ENCODE measurements at regions not wholly inside any gene's neighbourhood (a gene's known extent, or its start where the extent isn't known, plus 50 kb on each side); places are given as distances from the start of the nearest gene placed in this dataset.
"Not testable (repeated sequence)": the region's sequence is repeated elsewhere in the genome, so short reads cannot be mapped to it uniquely, and the experiment has no call there.

DNA sequence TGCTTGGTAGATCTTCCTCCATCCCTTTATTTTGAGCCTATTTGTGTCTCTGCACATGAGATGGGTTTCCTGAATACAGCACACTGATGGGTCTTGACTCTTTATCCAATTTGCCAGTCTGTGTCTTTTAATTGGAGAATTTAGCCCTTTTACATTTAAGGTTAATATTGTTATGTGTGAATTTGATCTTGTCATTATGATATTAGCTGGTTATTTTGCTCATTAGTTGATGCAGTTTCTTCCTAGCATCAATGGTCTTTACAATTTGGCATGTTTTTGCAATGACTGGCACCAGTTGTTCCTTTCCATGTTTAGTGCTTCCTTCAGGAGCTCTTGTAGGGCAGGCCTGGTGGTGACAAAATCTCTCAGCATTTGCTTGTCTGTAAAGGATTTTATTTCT, 72.4 kb downstream of the HNRNPD start:
- DNase-seq (ENCODE audit: extremely low read depth in 1 of 2, low read depth in 1 of 2), result not testable (repeated sequence)

DNA sequence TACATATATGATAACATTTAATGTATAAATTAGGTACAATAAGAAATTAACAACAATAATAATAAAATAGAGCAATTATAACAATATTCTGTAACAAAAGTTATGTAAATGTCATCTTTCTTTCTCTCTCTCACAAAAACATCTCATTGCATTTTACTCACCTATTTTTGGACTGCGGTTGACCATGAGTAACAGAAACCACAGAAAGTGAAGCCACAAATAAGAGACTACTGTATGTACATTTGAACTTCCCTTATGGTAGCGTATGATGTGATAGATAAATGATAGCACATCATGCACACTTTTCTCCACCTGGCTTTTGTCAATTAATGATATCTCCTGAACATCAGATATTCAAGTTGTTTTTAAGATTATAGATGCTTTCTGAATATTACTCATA, 80.5 kb downstream of the HNRNPD start:
- DNase-seq (ENCODE audit: extremely low read depth in 1 of 2, low read depth in 1 of 2), result no peak

DNA sequence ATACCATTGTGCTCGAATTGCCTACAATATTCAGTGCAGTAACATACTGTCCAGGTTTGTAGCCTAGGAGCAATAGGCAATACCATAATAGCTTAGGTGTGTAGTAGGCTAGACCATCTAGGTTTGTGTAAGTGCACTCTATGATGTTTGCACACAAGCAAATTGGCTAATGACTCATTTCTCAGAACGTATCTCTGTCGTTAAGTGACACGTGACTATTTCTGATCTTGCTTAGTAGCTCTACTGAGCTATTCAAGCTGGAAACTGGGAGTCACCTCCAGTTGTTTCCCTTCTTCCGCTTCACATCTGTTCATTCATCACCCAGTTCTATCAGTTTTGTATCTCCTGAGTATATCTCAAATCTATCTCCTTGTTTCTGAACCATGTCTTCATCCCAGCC, 86.1 kb downstream of the HNRNPD start:
- DNase-seq (ENCODE audit: extremely low read depth in 1 of 2, low read depth in 1 of 2), result no peak

DNA sequence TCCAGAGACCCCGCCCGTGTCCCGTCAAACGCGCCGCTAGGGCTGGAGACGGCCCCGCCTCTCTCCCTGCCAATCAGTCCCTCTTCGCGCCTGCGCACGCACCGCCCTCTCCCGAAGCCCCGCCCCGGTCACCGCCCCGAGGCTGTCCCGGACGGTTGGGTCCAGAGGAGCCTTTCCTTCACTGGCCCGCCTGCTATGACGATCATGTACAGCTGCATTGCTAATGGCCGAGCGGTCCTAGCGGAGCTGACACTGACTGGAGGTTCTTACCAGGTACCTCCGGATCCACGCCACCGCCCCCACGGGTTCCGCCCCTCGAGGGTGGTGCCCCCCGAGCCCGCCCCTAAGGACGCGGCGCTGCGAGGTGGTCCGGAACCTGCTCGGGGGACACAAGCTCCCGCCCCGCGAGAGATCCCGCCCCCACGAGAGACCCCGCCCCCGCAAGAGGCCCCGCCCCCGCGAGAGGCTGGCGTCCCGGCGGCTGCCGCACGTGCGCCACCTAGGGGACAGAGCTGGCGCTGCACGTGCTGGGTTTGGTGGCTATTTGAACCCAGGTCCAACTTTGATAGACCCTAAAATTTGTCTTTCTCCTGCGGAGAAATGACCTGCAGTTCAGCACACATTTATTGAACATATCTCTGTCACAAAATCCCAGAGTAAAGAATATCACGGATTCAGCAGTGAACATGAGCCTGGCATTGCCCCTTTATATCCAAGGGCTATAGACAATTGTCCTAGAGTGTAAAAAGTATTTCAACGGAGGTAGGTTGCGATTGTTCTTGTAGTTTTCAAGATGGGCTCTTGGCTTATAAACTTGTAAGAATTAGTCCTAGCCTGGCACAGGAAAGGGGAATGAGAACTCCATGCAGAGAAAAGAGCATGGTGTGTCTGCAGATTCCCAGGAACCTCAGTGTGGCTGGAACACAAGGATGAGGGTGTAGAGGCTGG, 88.7 kb downstream of the HNRNPD start:
- DNase-seq (ENCODE audit: extremely low read depth in 1 of 2, low read depth in 1 of 2), result peak; percentile 97 to 99

DNA sequence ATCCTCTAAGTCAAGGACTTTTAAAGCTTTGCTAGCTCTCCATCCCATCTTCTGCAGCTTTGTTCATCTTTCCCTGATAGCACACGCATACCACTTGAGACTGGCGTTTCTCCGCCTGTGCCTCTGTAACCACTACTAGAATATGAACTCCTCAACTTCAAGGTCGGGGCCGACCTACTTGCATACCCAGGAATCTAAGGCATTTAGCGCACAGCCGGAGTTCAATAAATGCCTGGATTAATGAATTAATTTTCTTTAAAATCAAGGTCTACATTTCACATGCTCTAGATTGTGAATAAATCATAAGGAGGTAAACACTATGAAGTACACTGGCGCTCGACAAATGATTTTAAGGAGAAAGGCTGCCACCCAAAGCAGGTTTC, 89.3 kb downstream of the HNRNPD start:
- no peak for DNase-seq (ENCODE audit: extremely low read depth in 1 of 2, low read depth in 1 of 2)

DNA sequence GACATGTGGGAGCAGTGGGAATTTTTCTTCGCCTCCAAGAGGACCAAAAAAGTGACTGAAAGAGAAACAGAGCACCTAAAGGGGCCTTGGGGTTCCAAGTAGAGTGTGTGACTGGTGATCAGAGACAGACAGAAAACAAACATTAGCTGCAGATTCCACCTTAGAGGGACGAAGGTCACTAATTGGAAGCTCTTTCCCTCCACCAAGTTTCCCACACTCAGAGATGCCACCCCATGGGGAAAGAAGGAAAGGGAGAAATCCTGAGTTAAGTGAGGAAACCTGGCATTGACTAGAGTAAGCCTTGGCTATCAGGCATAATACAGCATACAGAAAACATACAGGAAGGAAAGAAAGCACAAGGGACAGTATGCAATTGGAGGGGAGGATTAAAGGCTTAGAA, 90.9 kb downstream of the HNRNPD start:
- no peak for DNase-seq (ENCODE audit: extremely low read depth in 1 of 2, low read depth in 1 of 2)

DNA sequence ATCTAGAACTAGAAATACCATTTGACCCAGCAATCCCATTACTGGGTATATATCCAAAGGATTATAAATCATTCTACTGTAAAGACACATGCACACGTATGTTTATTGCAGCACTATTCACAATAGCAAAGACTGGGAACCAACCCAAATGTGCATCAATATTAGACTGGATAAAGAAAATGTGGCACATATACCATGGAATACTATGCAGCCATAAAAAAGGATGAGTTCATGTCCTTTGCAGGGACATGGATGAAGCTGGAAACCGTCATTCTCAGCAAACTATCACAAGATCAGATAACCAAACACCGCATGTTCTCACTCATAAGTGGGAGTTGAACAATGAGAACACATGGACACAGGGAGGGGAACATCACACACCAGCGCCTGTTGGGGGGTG, 94.2 kb downstream of the HNRNPD start:
- DNase-seq (ENCODE audit: extremely low read depth in 1 of 2, low read depth in 1 of 2), result not testable (repeated sequence)

DNA sequence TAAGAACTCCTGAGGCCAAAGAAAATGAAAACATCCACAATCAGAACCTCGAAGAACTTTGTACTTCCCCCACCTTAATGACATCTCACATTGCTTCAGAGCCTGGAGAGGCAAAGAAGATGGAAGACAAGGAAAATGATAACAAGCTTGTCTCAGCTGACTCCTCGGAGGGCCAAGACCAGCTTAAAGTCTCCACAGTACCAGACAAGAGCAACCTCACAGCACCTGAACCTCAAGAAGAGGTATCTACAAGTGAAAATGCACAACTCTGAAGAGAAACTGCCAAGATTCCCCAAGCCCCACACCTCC, 97.5 kb downstream of the HNRNPD start:
- DNase-seq (ENCODE audit: extremely low read depth in 1 of 2, low read depth in 1 of 2), result no peak

DNA sequence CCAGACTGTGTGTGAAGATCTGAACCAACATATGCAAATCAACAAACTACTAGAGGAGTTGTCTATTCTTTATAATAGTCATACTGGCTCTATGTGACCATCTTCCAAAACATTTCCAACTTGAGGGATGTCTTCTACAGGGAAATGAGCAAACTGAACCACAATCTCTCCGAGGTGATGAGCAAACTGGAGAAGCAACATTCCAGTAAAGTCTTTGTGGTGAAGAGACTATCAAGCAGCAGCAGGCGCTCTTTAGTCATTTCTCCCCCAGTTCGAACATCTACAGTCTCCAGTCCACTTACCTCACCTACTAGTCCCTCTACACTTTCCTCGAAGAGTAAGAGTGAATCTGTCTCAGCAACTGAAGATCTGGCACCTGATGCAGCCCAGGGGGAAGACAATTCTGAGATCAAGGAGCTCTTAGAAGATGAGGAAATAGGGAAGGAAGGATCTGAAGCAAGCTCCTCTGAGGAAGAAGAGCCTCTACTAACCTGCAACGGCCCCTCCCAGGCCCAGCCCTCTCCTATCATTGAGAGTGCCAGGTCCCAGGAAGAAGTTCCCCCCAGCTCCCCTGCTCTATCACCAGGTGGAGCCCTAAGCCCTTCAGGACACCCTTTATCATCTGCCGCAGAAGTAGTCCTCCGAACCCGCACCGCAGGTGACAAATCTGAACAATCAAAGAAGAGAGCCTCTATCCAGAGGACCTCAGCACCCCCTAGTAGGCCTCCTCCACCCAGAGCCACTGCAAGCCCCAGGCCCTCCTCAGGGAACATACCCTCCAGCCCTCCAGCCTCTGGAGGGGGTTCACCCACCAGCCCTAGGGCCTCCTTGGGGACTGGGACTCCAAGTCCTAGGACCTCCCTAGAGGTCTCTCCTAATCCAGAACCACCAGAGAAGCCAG, 98.1 kb downstream of the HNRNPD start:
- DNase-seq (ENCODE audit: extremely low read depth in 1 of 2, low read depth in 1 of 2), result no peak

DNA sequence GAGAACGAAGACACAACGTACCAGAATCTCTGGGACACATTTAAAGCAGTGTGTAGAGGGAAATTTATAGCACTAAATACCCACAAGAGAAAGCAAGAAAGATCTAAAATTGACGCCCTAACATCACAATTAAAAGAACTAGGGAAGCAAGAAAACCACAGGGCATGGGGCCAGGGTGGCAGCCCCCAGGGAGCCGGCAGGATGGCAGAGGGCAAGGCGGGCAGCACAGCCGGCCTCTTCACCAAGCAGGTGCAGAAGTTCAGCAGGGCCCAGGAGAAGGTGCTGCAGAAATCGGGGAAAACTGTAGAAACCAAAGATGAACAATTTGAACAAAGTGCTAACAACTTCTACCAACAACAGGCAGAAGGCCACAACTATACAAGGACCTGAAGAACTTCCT, 99.1 kb downstream of the HNRNPD start:
- DNase-seq (ENCODE audit: extremely low read depth in 1 of 2, low read depth in 1 of 2), result not testable (repeated sequence)

DNA sequence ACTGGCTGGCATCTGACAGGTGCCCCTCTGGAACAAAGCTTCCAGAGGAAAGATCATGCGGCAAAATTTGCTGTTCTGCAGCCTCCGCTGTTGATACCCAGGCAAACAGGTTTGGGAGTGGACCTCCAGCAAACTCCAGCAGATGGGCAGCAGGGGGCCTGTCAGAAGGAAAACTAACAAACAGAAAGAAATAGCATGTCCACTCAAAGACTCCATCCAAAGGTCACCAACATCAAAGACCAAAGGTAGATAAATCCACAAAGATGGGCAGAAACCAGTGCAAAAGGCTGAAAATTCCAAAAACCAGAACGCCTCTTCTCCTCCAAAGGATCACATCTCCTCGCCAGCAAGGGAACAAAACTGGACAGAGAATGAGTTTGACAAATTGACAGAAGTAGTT, 101.3 kb downstream of the HNRNPD start:
- not testable (repeated sequence) for DNase-seq (ENCODE audit: extremely low read depth in 1 of 2, low read depth in 1 of 2)

DNA sequence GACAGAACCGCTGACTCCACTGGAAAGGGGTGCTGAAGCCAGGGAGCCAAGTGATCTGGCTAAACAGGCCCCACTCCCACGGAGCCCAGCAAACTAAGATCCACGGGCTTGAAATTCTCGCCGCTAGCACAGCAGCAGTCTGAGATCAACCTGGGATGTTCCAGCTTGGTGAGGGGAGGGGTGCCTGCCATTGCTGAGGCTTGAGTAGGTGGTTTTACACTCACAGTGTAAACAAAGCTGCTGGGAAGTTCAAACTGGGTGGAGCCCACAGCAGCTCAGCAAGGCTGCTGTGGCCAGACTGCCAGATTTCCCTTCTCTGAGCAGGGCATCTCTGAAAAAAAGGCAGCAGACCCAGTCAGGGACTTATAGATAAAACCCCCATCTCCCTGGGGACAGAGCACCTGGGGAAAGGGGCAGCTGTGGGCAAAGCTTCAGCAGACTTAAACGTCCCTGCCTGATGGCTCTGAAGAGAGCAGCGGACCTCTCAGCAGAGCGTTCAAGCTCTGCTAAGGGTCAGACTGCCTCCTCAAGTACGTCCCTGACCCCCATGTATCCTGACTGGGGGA, 101.8 kb downstream of the HNRNPD start:
- not testable (repeated sequence) for DNase-seq (ENCODE audit: extremely low read depth in 1 of 2, low read depth in 1 of 2)

DNA sequence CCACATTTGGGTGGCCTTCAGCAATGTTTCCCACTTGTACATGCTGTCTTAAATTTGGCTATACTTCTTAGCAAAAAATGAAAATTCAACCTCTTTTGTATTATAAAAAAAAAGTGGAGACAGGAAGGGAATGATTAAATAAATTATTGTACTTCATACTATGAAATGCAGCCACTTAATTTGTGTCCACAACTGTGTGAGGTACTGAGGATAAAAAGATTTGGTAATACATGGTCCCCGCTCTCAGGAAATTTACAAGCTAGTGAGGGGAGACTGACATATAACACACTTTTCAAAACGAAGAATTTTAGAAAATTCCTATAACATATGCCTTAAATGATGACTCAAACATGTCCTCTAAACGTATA, 105.0 kb downstream of the HNRNPD start:
- no peak for DNase-seq (ENCODE audit: extremely low read depth in 1 of 2, low read depth in 1 of 2)

DNA sequence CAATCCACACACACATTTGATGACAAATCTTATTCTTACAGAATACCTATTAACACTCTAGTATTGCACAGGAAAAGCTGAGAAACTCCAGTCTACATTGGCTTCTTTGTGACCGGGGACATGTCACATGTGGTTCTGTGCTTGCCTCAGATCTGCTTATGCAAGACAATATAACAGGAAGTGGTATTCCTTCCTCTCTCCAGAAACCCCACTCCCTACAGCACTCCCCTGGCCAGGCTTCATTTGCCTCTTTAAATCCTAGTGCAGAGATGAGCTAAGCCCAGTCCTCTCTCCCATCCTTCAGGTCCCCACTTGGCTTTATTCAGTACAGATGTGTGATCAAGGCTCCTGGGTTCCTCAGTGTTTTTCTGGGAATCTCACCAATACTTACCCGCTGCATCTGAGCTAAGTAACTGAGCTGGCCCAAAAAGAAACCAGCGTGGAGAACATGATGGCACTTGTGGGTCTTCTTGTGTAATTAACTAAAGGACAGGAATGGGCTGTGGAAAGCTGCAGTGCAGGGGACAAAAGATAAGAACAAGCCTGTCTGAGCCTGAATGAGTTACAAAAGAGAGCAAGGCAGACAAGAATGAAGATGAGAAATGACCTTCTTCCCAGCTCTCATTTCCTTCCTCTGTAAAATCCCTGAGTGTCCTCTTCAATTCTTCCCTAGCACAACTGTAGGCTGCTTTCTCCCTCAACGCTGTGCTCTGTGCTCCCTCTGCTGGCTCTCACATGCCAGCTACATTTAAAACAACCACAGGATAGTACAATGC, 105.6 kb downstream of the HNRNPD start:
- DNase-seq (ENCODE audit: extremely low read depth in 1 of 2, low read depth in 1 of 2), result no peak

DNA sequence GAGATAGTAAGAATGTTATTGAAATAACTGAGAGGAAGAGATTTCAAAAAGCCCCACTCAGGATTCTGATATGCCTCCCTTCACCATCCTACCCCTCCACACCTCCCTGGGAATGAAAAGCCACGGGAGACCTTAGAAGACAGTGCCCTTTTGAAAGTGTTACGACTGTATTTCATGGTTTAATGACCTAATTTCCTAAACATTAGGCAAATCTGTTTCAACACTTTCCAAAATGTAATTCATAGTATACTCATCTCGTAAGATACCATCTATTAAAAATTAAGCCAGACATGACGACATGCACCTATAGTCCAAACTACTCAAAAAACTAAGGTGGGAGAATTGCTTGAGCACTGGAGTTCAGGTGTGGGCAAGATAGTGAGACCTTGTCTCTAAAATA, 106.3 kb downstream of the HNRNPD start:
- DNase-seq (ENCODE audit: extremely low read depth in 1 of 2, low read depth in 1 of 2), result no peak

DNA sequence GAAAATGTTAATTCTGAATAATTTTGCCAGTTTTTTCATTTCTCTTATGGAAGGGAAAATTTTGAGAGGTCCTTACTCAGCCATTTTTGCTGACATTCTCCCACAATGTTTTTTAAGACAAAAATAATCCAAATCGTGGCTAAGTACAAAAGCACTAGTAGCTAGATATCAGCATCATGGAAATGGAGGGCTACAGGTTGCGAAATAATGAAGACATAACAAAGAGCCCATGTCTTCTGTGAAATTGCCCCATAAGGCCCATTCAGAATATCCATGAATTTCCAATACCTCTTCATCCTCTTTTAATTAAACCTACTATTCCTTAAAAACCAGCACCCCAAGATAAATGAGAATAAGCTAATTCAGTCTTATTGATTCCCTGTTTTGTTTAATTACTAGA, 107.4 kb downstream of the HNRNPD start:
- no peak for DNase-seq (ENCODE audit: extremely low read depth in 1 of 2, low read depth in 1 of 2)

DNA sequence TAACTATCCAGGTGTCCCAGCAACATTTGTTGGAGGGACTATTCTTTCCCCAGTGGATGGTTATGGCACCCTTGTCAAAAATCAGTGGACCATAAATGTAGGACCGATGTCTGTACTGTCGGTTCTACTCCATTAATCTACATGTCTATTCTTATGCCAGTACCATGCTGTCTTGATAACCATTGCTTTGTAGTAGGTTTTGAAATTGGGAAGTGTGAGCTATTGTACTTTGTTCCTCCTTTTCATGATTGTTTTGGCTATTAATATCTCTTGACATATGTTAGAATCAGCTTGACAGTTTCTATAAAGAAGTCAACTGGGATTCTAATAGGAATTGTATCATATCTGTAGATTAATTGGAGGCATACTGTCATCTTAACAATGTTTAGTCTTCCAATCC, 112.7 kb downstream of the HNRNPD start:
- DNase-seq (ENCODE audit: extremely low read depth in 1 of 2, low read depth in 1 of 2), result no peak

DNA sequence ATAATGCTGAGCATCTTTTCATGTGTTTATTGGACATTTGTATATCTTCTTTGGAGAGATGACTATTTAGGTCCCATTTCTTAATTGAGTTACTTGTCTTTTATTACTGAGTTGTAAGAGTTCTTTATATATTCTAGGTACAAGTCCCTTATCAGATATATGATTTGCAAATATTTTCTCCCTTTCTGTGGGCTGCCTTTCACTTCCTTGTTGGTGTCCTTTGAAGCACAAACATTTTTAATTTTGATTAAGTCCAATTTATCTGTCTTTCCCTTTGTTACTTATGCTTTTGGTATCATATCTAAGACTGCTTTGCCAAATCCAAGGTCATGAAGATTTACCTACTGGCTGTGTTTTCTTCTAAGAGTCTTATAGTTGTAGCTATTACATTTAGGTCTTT, 113.2 kb downstream of the HNRNPD start:
- DNase-seq (ENCODE audit: extremely low read depth in 1 of 2, low read depth in 1 of 2), result no peak

DNA sequence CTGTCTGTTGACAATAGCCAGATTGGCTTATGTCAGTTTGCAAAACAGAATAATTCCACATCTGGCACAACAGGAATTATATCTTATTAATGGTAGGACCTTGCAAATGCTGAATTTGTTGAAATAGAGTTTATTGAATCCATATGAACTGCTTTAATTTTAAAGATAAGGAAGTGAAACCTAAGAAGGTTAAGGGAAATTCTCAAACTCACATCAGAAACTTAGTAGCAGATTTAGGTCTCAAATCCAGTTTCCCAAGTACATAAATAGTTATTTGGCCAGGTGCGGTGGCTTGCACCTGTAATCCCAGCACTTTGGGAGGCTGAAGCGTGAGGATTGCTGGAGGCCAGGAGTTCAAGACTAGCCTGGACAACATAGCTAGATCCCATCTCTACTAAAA, 117.1 kb downstream of the HNRNPD start:
- DNase-seq (ENCODE audit: extremely low read depth in 1 of 2, low read depth in 1 of 2), result no peak

DNA sequence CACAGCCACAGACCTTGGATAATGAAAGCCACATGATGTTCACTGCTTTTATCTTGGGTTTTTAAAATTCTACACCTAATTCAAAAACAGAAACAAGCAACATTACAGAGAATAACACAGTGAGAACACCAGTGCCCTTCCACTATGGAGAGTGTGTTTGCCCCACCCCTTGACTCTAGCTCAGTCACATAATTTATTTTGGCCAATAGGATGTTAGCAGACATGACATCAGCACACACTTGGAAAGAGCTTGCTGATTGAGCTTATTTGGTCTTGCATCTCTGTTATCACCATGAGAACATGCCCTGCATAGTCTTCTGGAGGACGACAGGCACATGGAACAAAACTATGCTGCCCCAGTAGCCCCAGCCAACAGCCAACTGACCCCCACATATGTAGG, 118.1 kb downstream of the HNRNPD start:
- DNase-seq (ENCODE audit: extremely low read depth in 1 of 2, low read depth in 1 of 2), result no peak

All from stimulated activated CD8-positive, alpha-beta memory T cell treated with anti-CD3 and anti-CD28 coated beads, Interleukin-7, amount 100 ng/mL, for 48 hours (primary cell).